NCI-H2107 treated with DMSO at 0.1 percent for 48 hours (cell line): ENCODE measurements at regions not wholly inside any gene's neighbourhood (a gene's known extent, or its start where the extent isn't known, plus 50 kb on each side); places are given as distances from the start of the nearest gene placed in this dataset.
"Not testable (repeated sequence)": the region's sequence is repeated elsewhere in the genome, so short reads cannot be mapped to it uniquely, and the experiment has no call there.

ENCODE experiments used
- DNase-seq: peaks from one replicate; lab custom pipeline; 2025; ENCODE audit not compliant: unreplicated experiment; lab: John Stamatoyannopoulos, UW

- DNase-seq = no peak
Observed at GRCh38 chr4:32858971-32859370, 2138.8 kb downstream of the PCDH7 start.

DNA sequence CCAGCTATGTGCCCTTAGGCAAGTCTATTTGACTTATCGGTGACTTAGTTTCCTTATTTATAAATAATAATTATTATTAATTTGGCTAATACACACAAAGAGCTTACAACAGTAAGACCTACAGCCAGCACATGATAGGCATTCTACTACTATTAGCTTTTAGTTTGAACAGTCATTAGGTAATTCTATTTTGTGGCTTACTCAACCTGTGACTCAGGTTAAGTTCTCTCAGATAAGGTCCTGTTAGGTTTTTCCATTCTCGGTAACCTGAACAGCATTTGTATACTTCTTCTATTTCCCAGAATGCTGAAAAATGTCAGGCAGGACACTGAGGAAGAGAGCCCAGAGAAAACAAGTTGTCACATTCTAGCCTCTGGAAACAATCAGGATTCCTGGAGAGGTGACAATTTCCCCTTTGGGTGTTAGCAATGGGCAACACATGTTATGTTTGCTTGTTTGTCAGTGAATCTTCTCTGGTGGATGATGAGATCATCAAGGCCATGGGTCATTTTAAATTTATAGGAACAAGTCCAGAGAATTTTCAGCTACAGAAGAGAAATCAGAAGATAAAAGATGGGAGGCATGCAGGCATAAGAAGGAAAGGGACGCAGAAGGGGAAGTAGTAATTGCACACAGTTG, 2144.7 kb downstream of the PCDH7 start:
- DNase-seq = no peak

DNA sequence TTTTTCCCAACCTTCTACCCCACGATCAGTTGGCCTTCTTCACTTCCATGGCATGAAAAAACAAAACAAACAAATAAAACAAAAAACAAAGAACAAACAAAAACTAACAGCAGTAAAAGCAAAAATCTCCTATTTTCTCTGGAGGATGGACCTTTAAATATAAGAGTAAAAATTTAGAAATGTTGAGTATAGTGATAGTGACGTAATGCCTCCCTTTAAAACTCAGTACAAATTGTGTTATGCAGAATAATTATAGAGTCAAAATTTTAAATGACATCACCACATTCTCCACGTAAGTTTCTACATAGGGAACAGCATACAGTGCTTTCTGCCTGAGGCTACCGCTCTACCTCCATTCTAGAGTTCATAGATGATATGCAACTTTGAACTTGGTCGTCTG, 2156.4 kb downstream of the PCDH7 start:
- no peak for DNase-seq

GRCh38 chr4:32879913-32880312, 2159.7 kb downstream of the PCDH7 start:
- DNase-seq = no peak

DNA sequence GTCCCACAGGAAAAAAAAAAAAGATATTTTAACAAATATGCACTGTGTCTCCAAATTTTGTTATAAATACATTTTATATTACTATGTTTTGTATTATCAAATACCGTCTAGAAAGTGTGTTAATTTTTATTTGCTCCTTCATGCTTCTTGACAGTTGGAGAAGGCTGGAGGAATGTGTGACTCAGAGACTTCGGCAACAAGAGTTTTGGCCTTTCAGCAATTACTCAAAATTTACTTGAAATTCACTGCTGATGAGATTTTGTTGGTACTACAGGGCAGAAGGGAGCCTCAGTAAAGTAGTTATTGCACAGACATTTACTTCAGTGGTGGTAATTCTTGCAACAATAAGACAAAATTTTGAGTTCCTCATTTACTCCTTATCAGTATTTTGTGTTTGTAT, 2164.0 kb downstream of the PCDH7 start:
- no peak for DNase-seq

- DNase-seq = no peak
Observed at GRCh38 chr4:32890398-32890797, 2170.2 kb downstream of the PCDH7 start.

DNA sequence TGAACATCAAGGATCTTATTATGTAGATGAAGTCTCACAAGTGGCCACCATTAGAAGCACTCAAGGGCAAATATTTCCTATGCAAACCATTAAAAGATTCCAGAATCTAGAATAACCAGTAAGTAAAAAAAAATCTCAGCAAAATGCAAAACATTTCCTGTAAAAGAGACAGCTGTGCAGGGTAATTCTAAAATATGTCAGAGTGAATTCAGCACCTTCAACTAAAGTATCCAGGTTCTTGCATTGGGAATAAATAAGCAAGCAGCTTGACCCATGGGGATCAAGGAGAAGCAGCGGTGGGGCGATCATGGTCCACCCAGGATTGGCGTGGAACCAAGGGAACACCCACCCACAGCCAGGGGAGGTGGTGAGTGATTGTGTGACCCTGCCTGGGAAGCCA, 2188.9 kb downstream of the PCDH7 start:
- no peak for DNase-seq

DNA sequence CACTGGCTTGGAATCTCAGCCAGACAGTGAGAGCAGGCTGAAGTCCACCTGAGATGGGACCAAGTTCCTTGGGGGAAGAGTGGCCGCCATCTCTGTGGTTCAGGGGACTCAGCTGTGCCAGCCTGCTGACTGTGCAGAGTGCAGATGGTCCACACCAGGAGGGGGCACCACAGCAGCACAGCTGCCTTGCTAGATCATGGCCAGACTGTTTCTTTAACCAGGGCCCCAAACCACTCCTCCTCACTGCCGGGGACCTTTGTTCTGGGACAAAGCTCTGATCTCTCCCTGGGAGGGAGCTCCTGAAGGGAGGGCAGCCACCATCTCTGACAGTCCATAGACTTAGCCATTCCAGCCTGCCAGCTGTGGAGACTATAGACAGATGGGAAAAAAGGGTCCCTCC, 2189.6 kb downstream of the PCDH7 start:
- DNase-seq = no peak

DNA sequence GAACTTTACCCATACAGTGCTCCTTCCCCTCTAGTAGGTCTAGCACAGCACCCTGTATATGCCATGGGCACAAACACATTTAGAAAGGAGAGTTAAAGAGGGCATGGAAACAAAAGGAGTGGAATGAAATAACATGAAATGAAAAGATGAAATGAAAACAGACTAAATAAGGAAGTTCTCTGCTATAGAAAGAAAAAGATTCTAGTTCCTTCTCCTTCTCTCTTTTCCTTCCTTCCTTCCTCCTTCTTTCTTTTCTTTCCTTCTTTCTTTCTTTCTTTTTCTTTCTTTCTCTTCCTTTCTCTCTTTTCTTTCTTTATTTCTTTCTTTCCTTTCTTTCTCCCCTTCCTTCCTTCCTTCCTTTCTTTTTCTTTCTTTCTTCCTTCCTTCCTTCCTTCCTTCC, 2197.4 kb downstream of the PCDH7 start:
- DNase-seq = no peak

DNA sequence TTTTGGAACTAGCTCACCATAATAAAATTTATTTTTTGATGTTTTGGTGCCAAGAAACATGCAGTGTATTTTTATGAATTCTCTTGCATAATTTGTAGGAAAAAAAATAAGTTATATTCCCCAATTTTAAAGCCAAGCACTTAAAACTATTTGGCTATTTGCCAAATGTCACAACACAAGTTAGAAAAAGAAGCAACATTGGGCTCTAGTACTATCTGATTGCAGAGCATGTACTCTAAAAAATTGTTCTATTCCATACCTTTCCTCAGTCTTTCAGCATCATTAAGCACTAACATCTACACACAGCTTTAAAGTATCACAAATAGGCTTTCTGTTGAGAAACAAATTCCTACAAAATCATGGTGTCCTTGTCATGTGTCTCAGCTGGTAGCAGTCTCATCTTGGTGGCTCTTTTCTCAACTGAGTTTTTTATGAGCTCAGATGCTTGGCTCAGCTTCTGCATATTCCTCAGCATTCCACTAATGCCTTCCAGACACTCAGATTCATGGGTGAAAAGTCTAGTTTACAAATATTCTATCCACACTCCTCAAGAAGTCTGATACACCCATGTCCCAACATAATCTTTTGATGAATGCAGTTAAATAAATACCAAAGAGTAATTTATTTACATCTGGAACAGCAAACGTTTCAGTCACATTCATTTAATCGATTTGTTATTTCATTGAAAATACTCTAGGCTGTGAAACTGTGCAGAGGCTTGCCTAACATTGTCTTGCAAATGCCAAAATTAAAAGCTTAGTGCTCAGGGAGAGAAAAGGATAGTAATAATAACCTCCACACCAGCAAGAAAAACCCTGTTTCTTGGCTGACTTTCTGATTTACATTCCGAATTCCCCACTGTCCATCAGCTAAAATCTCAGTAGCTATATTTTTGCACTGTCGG, 2209.9 kb downstream of the PCDH7 start:
- no peak for DNase-seq

GRCh38 chr4:32930700-32931099, 2210.5 kb downstream of the PCDH7 start:
- DNase-seq = no peak

GRCh38 chr4:32931475-32931874, 2211.3 kb downstream of the PCDH7 start:
- DNase-seq = no peak

- DNase-seq = no peak
Observed at GRCh38 chr4:32932156-32932555, 2212.0 kb downstream of the PCDH7 start.

- DNase-seq = not testable (repeated sequence)
Observed at GRCh38 chr4:32939222-32939621, 2219.1 kb downstream of the PCDH7 start.

DNA sequence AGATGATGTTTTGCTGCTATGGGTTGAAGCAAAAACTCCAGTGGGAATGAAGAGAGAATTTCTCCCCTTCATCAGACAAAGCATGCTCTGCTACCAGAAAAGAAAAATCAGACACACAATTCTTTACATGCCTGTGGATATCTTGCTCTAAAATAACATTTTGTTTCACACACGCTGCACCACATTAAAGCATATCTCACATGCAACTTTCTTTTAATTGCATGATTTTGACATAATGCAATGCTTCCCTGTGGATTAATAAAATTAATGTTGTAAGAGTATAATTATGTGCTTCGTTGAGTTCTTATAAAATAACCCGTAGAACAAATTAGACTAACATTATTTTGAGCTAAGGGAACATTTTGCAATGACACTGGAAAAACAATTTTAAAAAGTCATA, 2230.7 kb downstream of the PCDH7 start:
- DNase-seq = no peak

DNA sequence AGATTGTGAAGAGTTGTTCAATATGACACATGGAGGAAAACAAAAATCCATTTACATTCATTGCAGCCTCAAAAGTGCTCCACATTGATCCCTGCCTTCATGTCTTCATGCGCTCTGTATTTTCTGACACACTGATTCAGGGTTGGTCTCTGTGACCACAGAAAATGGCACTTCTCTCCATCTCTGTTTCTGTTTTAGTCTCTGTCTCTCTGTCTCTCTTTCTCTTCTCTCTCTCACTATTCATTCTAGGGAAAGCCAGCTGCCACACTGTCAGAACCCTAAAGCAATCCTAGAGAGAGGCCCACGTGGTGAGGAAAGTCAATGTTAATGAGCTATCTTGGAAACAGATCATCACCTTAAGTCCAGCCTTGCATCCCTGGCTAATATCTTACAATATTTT, 2238.4 kb downstream of the PCDH7 start:
- DNase-seq = no peak

GRCh38 chr4:32962100-32962499, 2241.9 kb downstream of the PCDH7 start:
- DNase-seq = no peak

DNA sequence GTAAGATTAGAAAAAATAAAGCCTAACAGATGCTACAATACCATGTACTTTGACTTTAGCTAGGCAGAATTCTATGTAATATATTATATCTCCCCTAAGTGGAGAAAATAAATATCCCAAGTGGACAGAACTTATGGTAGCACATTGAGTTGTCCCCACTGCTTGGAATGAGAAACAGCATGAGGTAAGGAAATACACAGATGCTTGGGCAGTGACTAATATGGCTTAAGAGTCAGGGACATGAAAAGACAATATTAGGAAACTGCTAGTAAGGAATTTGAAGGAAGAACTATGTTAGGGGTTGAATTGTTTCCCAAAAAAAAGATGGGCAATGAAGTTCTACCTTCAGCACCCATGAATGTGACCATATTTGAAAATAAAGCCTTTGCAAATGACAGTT, 2265.1 kb downstream of the PCDH7 start:
- no peak for DNase-seq

- DNase-seq = no peak
Observed at GRCh38 chr4:32986236-32986635, 2266.1 kb downstream of the PCDH7 start.

DNA sequence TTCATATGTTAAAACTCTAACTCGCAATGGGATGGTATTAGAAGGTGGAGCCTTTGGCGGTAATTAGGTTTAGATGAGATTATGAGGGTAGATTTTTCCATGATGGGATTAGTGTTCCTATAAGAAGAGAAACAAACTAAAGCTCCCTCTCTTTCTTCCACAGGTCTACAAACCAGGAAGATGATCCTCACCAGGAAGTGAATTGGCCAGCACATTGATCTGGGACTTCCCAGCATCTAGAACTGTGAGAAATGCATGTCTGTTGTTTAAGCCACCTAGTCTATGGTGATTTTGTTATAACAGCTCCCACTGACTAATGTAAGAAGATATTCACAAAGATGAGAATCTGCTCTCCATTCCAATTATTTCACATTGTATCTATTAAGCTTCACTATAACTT, 2266.9 kb downstream of the PCDH7 start:
- no peak for DNase-seq

DNA sequence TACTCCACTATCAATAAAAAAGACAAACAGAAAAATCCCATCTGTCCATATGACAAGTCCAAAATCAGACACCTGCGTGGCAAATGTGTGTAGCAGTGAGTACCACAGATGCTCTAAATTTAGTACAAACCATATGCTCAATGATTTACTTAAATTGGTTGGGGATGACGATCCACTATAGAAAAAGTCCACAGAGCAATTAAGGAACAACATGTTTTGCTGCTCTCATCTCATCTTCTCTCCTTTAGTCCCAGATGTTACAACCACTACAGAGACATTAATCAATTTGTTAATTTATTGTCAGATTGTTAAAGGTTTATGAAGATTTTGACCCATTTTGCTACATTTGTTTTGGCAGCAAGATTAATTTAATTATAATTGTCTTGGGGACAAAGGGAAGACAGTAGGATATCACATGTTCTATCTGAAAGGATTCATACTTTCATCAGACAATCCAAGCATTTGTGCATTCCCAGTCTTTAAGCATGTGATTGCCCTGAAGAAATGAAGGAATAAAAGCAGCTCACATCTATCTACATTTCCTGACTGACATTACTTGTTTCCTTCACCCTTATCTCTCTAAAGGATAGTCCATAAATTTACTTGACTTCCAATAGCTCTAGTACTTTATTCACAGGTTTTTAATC, 2268.1 kb downstream of the PCDH7 start:
- DNase-seq = no peak

DNA sequence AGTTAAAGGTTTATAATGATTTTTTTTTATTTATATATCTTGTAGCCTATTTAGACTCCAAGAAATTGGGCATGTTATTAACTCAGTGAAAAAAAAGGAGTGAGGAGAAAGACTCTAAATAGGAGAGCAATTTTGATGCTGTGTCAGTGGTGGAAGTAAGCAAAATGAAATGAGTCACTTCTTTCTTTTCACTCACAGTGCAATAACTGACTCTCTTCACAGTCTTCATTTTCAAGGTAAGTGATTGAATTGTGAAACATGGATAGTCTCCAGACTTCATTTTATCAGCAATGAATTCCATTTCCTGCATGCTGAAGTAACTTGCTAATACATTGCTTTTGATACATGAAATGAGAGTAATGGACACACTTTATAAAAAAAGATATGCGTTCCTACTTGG, 2271.5 kb downstream of the PCDH7 start:
- DNase-seq = no peak
